H1 (cell line): ENCODE measurements at regions not wholly inside any gene's neighbourhood (a gene's known extent, or its start where the extent isn't known, plus 50 kb on each side); places are given as distances from the start of the nearest gene placed in this dataset.

ENCODE experiments used
- CHD1 ChIP-seq: IDR thresholded peaks from 2 replicates; pipeline ENCODE4 v1.6.1; 2012; ENCODE audit warnings: low read depth, low read length, improper control_type of control experiment
- CTCF ChIP-seq, 3 experiments: IDR thresholded peaks; 1 replicate in 2 of 3; 2 replicates in 1 of 3; pipeline versions ENCODE4 v1.5.1 to v1.6.1; 2011; ENCODE audit warnings: low read length in 3 of 3, mild to moderate bottlenecking in 3 of 3, inconsistent platforms in 2 of 3, low read depth in 1 of 3, moderate library complexity in 1 of 3; ENCODE audit not compliant: insufficient read depth in 1 of 3; ENCODE audit errors: control extremely low read depth in 1 of 3
- EP300 ChIP-seq, 2 experiments: IDR thresholded peaks; 1 replicate in 1 of 2; 2 replicates in 1 of 2; pipeline ENCODE4 v1.6.1; 2011 to 2012; ENCODE audit warnings: low read depth in 2 of 2, low read length in 2 of 2, mild to moderate bottlenecking in 2 of 2, borderline replicate concordance in 1 of 2, inconsistent platforms in 1 of 2, moderate library complexity in 1 of 2
- EZH2 ChIP-seq: fragments of 200-600 bp; sonication (generic); IDR thresholded peaks from 2 replicates; pipeline ENCODE4 v1.7.1; 2012; ENCODE audit warnings: low read depth, mild to moderate bottlenecking, moderate library complexity, low read length, inconsistent platforms; ENCODE audit not compliant: severe bottlenecking
- GABPA ChIP-seq: IDR thresholded peaks from 2 replicates; pipeline ENCODE4 v1.6.1; 2011; ENCODE audit warnings: mild to moderate bottlenecking, low read length, moderate library complexity, borderline replicate concordance; ENCODE audit not compliant: insufficient read depth
- GTF2F1 ChIP-seq: IDR thresholded peaks from 2 replicates; pipeline ENCODE4 v1.6.1; 2012; ENCODE audit warnings: low read depth, low read length, improper control_type of control experiment, borderline replicate concordance
- HDAC6 ChIP-seq: IDR thresholded peaks from one replicate; pipeline ENCODE4 v1.7.1; 2012; ENCODE audit warnings: low read depth, mild to moderate bottlenecking, inconsistent platforms, low read length, moderate library complexity
- JUND ChIP-seq: IDR thresholded peaks from 2 replicates; pipeline ENCODE4 v1.6.1; 2011; ENCODE audit warnings: mild to moderate bottlenecking, improper control_type of control experiment, low read length
- MAFK ChIP-seq: IDR thresholded peaks from 2 replicates; pipeline ENCODE4 v1.6.1; 2012; ENCODE audit warnings: low read depth, mild to moderate bottlenecking, improper control_type of control experiment, low read length
- POLR2A ChIP-seq, 2 experiments: IDR thresholded peaks; 1 replicate in 1 of 2; 2 replicates in 1 of 2; pipeline ENCODE4 v1.6.1; 2011; ENCODE audit warnings: low read depth in 2 of 2, low read length in 2 of 2, mild to moderate bottlenecking in 2 of 2; ENCODE audit errors: control extremely low read depth in 1 of 2
- POLR2AphosphoS5 ChIP-seq: IDR thresholded peaks from 2 replicates; pipeline ENCODE4 v1.6.1; 2011; ENCODE audit warnings: low read depth, low read length
- RAD21 ChIP-seq, 2 experiments: IDR thresholded peaks in 1 of 2; conservative IDR thresholded peaks in 1 of 2; 2 replicates each; pipeline ENCODE4 v1.6.1; 2011; ENCODE audit warnings: low read depth in 2 of 2, low read length in 2 of 2, improper control_type of control experiment in 1 of 2, inconsistent platforms in 1 of 2, mild to moderate bottlenecking in 1 of 2, moderate library complexity in 1 of 2
- TAF1 ChIP-seq: IDR thresholded peaks from 2 replicates; pipeline ENCODE4 v1.6.1; 2011; ENCODE audit warnings: mild to moderate bottlenecking, low read depth, low read length

DNA sequence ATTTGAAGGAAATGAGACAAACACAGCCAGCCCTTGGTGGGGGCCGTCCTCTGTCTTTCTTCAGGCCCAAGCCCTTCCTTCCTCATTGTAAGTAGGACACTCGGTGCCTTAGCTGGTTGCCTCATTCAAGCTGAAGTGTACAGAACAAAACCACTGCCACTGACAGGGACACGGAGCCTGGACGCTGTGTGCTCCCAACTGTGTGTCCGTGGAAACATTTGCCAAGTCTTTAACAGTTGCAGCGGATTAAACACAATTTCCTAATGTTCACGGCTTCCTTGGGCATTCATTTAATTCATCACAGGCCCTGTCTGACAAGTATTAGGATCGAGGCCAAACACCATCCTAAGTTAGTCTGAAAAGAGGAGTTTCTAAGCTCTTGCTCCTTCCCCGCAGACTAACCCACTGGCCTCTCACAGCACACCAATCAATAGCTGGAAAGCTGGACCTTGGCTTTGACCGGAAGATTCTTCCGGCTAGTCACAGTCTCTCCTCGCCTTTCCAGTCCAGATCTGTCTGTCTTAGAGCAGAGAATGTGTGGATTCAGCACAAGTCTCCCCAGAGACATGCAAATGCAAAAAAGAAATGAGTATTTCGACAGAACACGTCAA, 68.7 kb upstream of the ACSL3 start:
- no peak for TF ChIP-seq CTCF (IDR thresholded peaks at IDR 0.05; ENCODE audit: control extremely low read depth in 1 of 3, insufficient read depth in 1 of 3, low read depth in 1 of 3, low read length in 3 of 3)
- no peak for TF ChIP-seq EZH2
- no peak for TF ChIP-seq GABPA
- TF ChIP-seq RAD21 (IDR thresholded peaks at IDR 0.05 in 1 of 2, conservative IDR thresholded peaks at IDR 0.05 in 1 of 2; ENCODE audit: low read depth in 2 of 2, low read length in 2 of 2), result no peak
- TF ChIP-seq POLR2A (IDR thresholded peaks at IDR 0.05; ENCODE audit: control extremely low read depth in 1 of 2, low read depth in 2 of 2, low read length in 2 of 2), result no peak
- no peak for TF ChIP-seq CHD1
- no peak for TF ChIP-seq EP300 (IDR thresholded peaks at IDR 0.05; ENCODE audit: borderline replicate concordance in 1 of 2, low read depth in 2 of 2, low read length in 2 of 2)
- no peak for TF ChIP-seq MAFK
- TF ChIP-seq TAF1, result no peak
- no peak for TF ChIP-seq POLR2AphosphoS5
- no peak for TF ChIP-seq JUND
- no peak for TF ChIP-seq HDAC6
- no peak for TF ChIP-seq GTF2F1
